ENCODE measurements at regions not wholly inside any gene's neighbourhood (a gene's known extent, or its start where the extent isn't known, plus 50 kb on each side); places are given as distances from the start of the nearest gene placed in this dataset.
"Not testable (repeated sequence)": the region's sequence is repeated elsewhere in the genome, so short reads cannot be mapped to it uniquely, and the experiment has no call there.

DNA sequence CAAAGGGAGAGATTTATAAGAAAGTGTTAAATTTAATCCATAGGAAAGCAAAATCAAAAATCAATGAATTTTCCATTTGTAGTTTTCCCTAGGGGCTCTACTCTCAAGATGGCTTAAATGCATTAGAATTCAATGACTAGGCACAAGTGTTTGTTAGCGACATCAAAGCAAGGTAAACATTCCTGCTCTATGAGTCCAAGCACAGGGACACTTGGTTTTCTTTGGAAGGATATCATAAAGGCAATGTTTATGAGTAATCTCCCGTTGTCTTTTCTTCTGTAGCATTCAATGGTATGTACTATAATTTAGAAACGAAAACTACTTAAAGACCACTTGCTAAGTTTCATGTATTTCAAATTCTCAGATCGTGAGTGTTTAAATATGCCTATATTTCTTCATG, 54.8 kb upstream of the ZNF717 start:
- H3K27ac ChIP-seq = not testable (repeated sequence)

DNA sequence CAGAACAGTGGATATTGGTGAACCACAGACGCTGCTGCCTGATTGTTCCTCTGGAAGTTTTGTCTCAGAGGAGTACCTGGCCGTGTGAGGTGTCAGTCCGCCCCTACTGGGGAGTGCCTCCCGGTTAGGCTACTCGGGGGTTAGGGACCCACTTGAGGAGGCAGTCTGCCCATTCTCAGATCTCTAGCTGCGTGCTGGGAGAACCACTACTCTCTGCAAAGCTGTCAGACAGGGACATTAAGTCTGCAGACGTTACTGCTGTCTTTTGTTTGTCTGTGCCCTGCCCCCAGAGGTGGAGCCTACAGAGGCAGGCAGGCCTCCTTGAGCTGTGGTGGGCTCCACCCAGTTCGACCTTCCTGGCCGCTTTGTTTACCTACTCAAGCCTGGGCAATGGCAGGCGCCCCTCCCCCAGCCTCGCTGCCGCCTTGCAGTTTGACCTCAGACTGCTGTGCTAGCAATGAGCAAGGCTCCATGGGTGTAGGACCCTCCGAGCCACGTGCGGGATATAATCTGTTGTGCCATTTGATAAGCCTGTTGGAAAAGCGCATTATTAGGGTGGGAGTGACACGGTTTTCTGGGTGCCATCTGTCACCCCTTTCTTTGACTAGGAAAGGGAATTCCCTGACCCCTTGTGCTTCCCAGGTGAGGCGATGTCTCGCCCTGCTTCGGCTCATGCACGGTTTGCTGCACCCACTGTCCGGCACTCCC, 65.1 kb upstream of the ZNF717 start:
- H3K27ac ChIP-seq = not testable (repeated sequence)

DNA sequence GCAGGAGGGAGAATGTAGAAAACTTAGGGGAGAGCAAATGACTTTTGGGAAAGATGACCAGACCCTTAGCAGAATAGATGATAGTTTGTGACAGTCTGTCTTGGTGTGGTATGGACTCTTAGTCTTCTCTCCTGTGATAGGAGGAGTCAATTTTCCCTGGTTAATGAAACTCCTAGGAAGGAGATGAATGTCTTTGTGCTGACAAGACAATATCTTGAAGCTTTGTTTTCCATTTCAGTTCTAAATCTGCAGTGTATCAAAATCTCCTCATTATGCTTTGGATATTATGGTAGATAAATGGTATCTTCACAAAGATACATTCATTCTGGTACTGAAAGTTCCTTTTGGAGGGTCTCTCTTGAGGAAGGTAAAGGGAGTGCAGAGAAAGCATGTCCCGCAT, 77.8 kb upstream of the ZNF717 start:
- TF ChIP-seq, protein P1, sequence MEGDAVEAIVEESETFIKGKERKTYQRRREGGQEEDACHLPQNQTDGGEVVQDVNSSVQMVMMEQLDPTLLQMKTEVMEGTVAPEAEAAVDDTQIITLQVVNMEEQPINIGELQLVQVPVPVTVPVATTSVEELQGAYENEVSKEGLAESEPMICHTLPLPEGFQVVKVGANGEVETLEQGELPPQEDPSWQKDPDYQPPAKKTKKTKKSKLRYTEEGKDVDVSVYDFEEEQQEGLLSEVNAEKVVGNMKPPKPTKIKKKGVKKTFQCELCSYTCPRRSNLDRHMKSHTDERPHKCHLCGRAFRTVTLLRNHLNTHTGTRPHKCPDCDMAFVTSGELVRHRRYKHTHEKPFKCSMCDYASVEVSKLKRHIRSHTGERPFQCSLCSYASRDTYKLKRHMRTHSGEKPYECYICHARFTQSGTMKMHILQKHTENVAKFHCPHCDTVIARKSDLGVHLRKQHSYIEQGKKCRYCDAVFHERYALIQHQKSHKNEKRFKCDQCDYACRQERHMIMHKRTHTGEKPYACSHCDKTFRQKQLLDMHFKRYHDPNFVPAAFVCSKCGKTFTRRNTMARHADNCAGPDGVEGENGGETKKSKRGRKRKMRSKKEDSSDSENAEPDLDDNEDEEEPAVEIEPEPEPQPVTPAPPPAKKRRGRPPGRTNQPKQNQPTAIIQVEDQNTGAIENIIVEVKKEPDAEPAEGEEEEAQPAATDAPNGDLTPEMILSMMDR (IDR thresholded peaks at IDR 0.05) = no peak
- no peak for TF ChIP-seq ZFX (IDR thresholded peaks at IDR 0.05; ENCODE audit: borderline replicate concordance)
- no peak overlapping the region for H3K27ac ChIP-seq

DNA sequence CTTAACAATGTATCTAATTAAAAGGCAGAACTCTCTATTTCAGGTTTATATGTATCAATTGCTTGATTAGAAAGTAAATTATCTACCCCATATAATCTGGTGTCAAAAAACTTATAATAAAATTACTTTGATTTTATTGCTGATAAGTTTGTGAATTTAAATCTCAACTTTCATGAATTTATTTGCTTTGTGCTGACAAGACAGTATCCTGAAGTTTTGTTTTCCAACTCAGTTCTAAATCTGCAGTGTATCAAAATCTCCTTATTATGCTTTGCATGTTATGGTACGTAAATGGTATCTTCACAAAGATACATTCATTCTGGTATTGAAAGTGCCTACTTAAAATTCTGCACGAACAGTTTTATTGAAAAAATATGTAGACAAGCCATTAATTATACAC, 78.5 kb upstream of the ZNF717 start:
- TF ChIP-seq, protein P1 (IDR thresholded peaks at IDR 0.05) = no peak
- no peak for TF ChIP-seq ZFX (IDR thresholded peaks at IDR 0.05; ENCODE audit: borderline replicate concordance)
- no peak overlapping the region for H3K27ac ChIP-seq

DNA sequence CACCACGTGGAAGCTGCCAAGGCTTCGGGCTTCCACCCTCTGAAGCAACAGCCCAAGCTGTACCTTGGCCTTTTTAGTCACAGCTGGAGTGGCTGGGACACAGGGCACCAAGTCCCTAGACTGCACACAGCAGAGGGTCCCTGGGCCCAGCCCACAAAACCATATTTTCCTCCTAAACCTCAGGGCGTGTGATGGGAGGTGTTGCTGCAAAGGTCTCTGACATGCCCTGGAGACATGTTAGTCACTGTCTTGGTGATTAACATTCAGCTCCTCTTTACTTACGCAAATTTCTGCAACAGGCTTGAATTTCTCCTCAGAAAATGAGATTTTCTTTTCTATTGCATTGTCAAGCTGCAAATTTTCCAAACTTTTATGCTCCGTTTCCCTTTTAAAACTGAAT, 98.4 kb upstream of the ZNF717 start:
- H3K27ac ChIP-seq = not testable (repeated sequence)

DNA sequence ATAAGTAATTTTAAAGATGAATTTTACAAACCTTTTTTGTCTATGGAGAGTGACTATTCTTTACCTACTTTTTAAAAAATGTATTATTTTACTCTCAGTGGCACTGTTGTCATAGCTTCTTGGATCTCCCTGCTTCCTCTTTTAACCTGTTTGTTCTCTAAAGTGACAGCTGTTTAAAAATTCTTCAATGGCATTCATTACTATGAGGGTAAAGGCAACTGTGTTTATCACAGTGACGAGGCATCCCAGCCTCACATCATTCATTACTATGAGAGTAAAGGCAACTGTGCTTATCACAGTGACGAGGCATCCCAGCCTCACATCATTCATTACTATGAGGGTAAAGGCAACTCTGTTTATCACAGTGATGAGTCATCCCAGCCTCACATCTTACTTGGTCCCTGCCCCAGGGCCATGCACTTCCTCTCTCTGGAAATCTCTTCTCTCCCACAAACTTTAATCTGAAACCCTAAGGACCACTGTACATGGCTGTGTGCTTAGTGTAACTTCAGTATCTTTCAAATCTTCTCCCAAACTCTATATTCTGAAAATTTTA, 101.7 kb upstream of the ZNF717 start:
- no peak overlapping the region for H3K27ac ChIP-seq
- TF ChIP-seq, protein P1 (IDR thresholded peaks at IDR 0.05) = no peak
- TF ChIP-seq ZFX (IDR thresholded peaks at IDR 0.05; ENCODE audit: borderline replicate concordance) = no peak

DNA sequence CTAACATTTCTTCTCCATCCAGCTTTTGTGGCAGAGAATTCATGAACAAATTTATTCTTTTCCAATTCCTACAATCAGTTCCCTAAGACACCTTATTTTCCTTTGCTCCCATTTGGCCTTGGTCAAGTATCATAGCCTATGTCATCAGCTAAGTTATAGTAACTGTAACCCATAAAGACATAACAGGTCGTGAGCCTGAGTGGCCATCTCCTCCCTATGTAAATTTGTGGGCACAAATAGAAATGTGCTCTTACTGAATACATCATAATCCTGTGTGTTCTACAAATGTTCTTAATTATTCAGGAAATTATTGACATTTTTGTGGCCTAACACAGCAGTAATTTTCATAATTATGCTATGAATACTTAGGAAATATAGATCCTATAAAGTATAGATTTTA, 108.9 kb upstream of the ZNF717 start:
- no peak for TF ChIP-seq ZFX (IDR thresholded peaks at IDR 0.05; ENCODE audit: borderline replicate concordance)
- TF ChIP-seq, protein P1 (IDR thresholded peaks at IDR 0.05) = no peak
- no peak overlapping the region for H3K27ac ChIP-seq

DNA sequence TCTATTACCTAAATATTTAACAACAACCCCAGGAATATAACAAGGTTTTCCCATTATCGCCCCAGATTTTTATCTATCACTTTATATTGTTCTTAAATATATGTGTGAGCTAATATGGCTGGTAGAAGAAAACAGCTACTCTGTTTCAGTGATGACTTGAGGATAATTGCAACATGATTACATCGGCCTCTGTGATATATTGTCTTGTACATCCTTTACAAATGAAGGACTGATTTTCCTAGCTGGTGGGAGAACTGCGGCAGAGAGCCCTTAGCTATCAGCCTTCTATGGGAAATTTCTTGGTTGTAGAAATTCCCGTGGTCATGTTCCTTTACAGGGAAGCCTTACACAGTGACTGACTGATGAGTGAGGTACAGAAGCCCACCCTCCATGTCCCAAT, 110.9 kb upstream of the ZNF717 start:
- no peak overlapping the region for H3K27ac ChIP-seq
- no peak for TF ChIP-seq ZFX (IDR thresholded peaks at IDR 0.05; ENCODE audit: borderline replicate concordance)
- TF ChIP-seq, protein P1 (IDR thresholded peaks at IDR 0.05) = no peak

DNA sequence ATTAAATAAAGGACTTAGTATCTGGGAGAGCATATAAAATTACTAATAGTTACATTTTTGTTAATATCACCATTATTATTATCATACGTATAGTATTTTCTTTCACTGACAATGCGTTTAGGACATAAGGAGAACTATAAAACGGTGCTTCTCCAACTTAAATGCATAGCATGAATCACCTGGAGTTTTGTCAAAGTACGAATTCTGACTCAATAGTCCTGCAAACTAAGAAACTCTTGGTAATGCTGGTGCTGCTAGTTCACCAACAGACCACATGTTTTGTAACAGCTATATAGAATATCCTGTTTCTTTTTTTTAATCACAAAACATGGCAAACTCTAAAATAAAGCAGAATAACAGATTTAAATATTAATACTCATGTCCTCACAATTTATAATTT, 116.1 kb upstream of the ZNF717 start:
- not testable (repeated sequence) for H3K27ac ChIP-seq
